ENCODE measurements at regions not wholly inside any gene's neighbourhood (a gene's known extent, or its start where the extent isn't known, plus 50 kb on each side); places are given as distances from the start of the nearest gene placed in this dataset.

- peaks cover 39% of the 10 kb centered on the region for H3K4me1 ChIP-seq (ENCODE audit: insufficient read depth, low read length)
Observed at GRCh38 chr6:139987091-139987490, 612.6 kb upstream of the CITED2 start.

GRCh38 chr6:139985236-139985815 lies 610.9 kb upstream of the CITED2 start:
- Histone ChIP-seq H3K4me1 (ENCODE audit: insufficient read depth, low read length) (peaks cover 45% of the 10 kb centered on the region), H3K79me2 (ENCODE audit: insufficient read depth, low read length) (no peaks in the 10 kb centered on the region), H3K4me2 (ENCODE audit: insufficient read depth, low read length) (no peak overlapping the region), H3K36me3 (ENCODE audit: insufficient read depth, low read length) (no peaks in the 10 kb centered on the region), H3K4me3 (ENCODE audit: insufficient read depth, low read length) (no peak overlapping the region), H4K20me1 (ENCODE audit: insufficient read depth, low read length) (no peaks in the 10 kb centered on the region), H3K27ac (ENCODE audit: low read depth, low read length) (no peak overlapping the region), H3K27me3 (ENCODE audit: insufficient read depth, low read length) (no peaks in the 10 kb centered on the region), H2AFZ (ENCODE audit: low read length) (no peak overlapping the region), H3K9me3 (ENCODE audit: low read depth, low read length) (no peaks in the 10 kb centered on the region)
- no peak for TF ChIP-seq CTCF (IDR thresholded peaks at IDR 0.05; ENCODE audit: extremely low read depth, low read depth, low read length)
- no peak for DNase-seq (ENCODE audit: insufficient read length, low spot score, missing footprints)

More at GRCh38 chr6:139987091-139987490, 612.6 kb upstream of the CITED2 start:
- H3K27me3 ChIP-seq (ENCODE audit: insufficient read depth, low read length): no peaks in the 10 kb centered on the region
- H3K36me3 ChIP-seq (ENCODE audit: insufficient read depth, low read length): no peaks in the 10 kb centered on the region
- no peak for TF ChIP-seq CTCF (IDR thresholded peaks at IDR 0.05; ENCODE audit: extremely low read depth, low read depth, low read length)
- no peak overlapping the region for H2AFZ ChIP-seq (ENCODE audit: low read length)
- H4K20me1 ChIP-seq (ENCODE audit: insufficient read depth, low read length): no peaks in the 10 kb centered on the region
- no peak overlapping the region for H3K27ac ChIP-seq (ENCODE audit: low read depth, low read length)
- H3K4me3 ChIP-seq (ENCODE audit: insufficient read depth, low read length): no peak overlapping the region
- H3K9me3 ChIP-seq (ENCODE audit: low read depth, low read length): no peaks in the 10 kb centered on the region
- no peak for DNase-seq (ENCODE audit: insufficient read length, low spot score, missing footprints)
- H3K79me2 ChIP-seq (ENCODE audit: insufficient read depth, low read length): no peaks in the 10 kb centered on the region
- no peak overlapping the region for H3K4me2 ChIP-seq (ENCODE audit: insufficient read depth, low read length)

GRCh38 chr6:139984317-139984716 lies 609.9 kb upstream of the CITED2 start:
- DNase-seq (ENCODE audit: insufficient read length, low spot score, missing footprints): no peak
- H3K4me1 ChIP-seq (ENCODE audit: insufficient read depth, low read length): peaks cover 50% of the 10 kb centered on the region
- H3K9me3 ChIP-seq (ENCODE audit: low read depth, low read length): no peaks in the 10 kb centered on the region
- no peak overlapping the region for H3K4me3 ChIP-seq (ENCODE audit: insufficient read depth, low read length)
- TF ChIP-seq CTCF (IDR thresholded peaks at IDR 0.05; ENCODE audit: extremely low read depth, low read depth, low read length): no peak
- peak overlapping the region; percentile 85 for H3K27ac ChIP-seq (ENCODE audit: low read depth, low read length)
- H3K36me3 ChIP-seq (ENCODE audit: insufficient read depth, low read length): no peaks in the 10 kb centered on the region
- no peaks in the 10 kb centered on the region for H3K27me3 ChIP-seq (ENCODE audit: insufficient read depth, low read length)
- H3K4me2 ChIP-seq (ENCODE audit: insufficient read depth, low read length): no peak overlapping the region
- no peaks in the 10 kb centered on the region for H3K79me2 ChIP-seq (ENCODE audit: insufficient read depth, low read length)
- H2AFZ ChIP-seq (ENCODE audit: low read length): no peak overlapping the region
- no peaks in the 10 kb centered on the region for H4K20me1 ChIP-seq (ENCODE audit: insufficient read depth, low read length)

- Histone ChIP-seq H3K4me3 (ENCODE audit: insufficient read depth, low read length) (no peak overlapping the region), H3K36me3 (ENCODE audit: insufficient read depth, low read length) (no peaks in the 10 kb centered on the region), H3K27ac (ENCODE audit: low read depth, low read length) (peak overlapping the region; percentile 85), H4K20me1 (ENCODE audit: insufficient read depth, low read length) (no peaks in the 10 kb centered on the region), H3K4me1 (ENCODE audit: insufficient read depth, low read length) (peaks cover 51% of the 10 kb centered on the region), H3K27me3 (ENCODE audit: insufficient read depth, low read length) (no peaks in the 10 kb centered on the region), H3K4me2 (ENCODE audit: insufficient read depth, low read length) (no peak overlapping the region), H3K9me3 (ENCODE audit: low read depth, low read length) (no peaks in the 10 kb centered on the region), H2AFZ (ENCODE audit: low read length) (peak overlapping the region; percentile 23), H3K79me2 (ENCODE audit: insufficient read depth, low read length) (no peaks in the 10 kb centered on the region)
- no peak for TF ChIP-seq CTCF (IDR thresholded peaks at IDR 0.05; ENCODE audit: extremely low read depth, low read depth, low read length)
- DNase-seq (ENCODE audit: insufficient read length, low spot score, missing footprints): no peak
Observed at GRCh38 chr6:139983555-139984276, 609.3 kb upstream of the CITED2 start.
